GM21367 (cell line): ENCODE measurements at regions not wholly inside any gene's neighbourhood (a gene's known extent, or its start where the extent isn't known, plus 50 kb on each side); places are given as distances from the start of the nearest gene placed in this dataset.

Source experiments
- ATAC-seq: cut with Tn5 transposase; IDR thresholded peaks from one replicate; pipeline ENCODE4 v1.9.1; 2021; ENCODE audit not compliant: unreplicated experiment

DNA sequence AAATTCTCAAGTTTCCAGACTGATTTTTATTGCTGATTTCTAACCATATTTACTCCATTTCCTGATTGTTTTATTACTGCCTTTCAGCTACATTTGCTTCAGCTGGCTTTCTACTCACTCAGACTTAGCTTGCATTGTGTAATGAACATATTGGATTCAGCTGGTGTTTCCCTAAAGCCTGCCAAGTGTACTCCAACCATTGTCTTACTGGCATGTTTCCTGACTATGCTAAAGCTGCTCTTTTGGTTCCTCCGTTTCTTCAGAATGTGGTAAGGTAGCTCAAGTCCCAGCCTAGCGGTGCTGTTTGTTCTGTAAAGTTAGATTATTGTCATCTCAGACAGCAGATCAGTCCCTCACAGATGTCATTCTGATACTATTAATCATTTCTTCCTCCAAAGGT, 53.1 kb upstream of the GLRA2 start:
- no peak for ATAC-seq

- no peak for ATAC-seq
These were observed 79.6 kb upstream of the GLRA2 start for GRCh38 chrX:14449773-14450172.

GRCh38 chrX:14448406-14448805, 80.9 kb upstream of the GLRA2 start:
- no peak for ATAC-seq

DNA sequence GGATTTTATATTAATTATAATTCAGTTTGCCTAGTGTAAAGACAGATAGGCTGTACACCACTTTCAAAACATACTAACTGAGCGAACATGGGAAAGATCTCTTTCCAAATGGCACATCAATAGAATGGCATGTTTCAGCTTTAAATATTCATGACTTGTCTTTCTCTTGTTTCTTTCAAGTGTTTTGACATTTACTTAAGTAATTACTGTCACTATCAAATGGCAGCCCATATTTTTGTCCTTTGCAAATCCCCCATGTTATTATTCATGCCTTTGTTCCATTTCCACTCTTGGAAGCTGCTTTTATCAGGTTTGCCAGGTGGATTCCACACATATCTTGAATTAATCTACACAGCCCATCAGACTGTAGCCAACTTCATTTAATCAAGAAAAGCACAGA, 89.2 kb upstream of the GLRA2 start:
- ATAC-seq = no peak

- ATAC-seq = no peak
These were observed 101.7 kb upstream of the GLRA2 start for GRCh38 chrX:14427614-14428013.

DNA sequence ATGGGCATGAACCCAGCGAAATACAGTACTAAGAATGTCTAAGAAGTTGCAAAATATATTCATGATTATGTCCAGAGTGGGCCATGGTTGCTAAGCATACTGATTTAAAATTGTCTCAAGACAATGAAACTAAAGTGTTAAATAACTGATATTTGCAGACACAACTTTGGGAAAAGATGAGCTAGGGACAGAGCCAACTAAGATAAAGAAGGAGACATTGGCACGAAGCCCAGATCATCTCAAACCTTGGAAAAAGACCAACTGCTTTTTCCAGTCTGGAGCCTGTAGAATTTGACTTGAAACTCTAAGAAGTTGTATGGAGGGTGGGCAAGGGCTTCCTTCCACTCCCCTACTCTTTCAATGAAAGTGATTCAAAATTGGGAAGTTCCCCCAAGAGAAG, 108.5 kb upstream of the GLRA2 start:
- ATAC-seq = no peak

GRCh38 chrX:14412686-14413085, 116.7 kb upstream of the GLRA2 start:
- ATAC-seq = no peak

GRCh38 chrX:14411326-14411725, 118.0 kb upstream of the GLRA2 start:
- ATAC-seq = no peak

- ATAC-seq = no peak
These were observed 120.0 kb upstream of the GLRA2 start for GRCh38 chrX:14409341-14409740.

DNA sequence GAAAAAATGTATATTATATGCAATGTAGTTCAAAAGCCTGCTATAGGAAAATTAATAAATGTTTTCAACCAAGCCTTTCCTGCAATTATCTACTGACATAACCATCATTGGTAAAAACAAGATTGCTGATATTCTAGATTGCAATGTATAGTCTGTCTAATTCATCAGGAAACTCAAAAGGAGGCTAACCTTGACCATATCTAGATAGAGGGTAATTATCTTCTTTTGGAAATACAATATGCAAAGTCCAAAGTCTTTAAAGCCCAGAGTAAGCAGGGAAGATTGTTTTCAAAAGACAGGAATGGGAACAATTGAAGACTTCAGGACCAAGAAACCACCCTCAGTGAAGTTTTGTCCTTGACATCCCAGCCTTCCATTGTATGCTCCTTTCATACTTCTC, 123.1 kb upstream of the GLRA2 start:
- ATAC-seq = no peak

- ATAC-seq = no peak
These were observed 130.6 kb upstream of the GLRA2 start for GRCh38 chrX:14398725-14399124.

DNA sequence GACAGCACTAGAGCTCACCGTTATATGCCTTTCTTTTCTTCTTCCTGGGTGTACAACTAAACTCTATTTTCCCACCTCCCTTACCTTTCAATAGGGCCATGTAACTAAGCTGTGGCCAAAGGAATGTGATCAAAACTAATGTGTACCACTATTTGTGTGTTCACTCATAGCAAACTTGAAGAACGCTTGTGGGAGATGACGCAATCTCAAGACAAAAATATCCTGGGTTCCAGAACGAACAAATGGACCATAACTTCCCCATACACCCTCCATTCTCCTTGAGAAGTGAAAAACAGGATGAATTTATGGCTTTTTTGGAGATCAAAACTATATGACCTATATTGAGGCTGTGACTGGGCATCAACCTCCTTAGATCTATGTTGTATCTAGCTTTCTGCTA, 139.7 kb upstream of the GLRA2 start:
- no peak for ATAC-seq

GRCh38 chrX:14386981-14387380, 142.4 kb upstream of the GLRA2 start:
- no peak for ATAC-seq

DNA sequence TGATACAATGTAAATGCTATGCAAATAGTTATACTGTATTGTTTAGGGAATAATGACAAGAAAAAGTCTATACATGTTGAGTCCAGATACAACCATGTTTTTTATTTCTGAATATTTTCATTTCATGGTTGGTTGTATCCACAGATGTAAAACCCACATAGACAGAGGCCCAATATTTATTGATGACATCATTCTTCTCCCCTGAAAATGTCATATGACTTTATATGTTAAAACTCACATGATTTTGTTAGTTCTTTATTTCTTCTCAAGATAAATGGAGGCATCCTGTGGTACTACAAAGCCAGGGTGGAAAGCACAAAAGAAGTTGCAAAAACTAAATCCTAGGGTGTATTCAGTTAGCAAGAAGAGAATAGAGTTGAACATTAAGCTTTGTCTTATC, 149.3 kb upstream of the GLRA2 start:
- no peak for ATAC-seq

DNA sequence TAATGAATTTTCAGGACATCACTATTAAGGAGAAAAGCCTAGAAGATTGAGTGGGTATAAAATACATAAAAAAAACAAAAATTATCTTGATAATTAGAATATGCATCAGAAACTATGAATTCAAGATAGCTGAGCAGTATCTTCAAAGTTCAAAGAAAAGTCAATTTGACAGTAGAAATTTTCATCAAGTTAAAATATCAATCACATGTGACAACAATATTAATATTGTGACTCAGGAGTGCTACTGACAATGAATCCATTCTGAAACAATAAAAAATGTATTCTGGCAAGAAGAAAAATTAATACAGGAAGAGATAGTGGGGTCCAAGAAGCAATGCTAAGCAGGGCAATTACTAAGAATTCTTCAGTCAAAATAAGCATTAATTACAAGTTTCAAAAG, 151.9 kb upstream of the GLRA2 start:
- no peak for ATAC-seq

GRCh38 chrX:14363728-14364127, 165.6 kb upstream of the GLRA2 start:
- ATAC-seq = no peak

DNA sequence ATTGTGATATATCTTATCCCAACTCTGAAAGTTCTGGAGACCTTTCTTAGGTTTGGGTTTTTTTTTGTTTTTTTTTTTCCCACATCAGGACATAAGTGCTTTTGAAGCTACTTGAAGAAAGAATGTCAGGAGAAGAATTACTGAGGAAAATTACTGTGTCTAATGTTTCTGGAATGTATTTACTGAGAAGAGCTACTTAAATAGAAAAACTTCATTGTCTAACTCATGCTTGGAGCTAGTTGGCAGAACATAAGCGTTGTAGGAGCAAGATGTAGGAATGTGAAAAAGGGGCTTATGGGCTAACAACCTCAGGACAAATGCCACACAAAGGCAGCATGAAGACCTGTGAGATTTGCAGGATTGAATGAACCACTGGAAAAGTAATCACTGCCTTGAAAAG, 166.6 kb upstream of the GLRA2 start:
- ATAC-seq = no peak

DNA sequence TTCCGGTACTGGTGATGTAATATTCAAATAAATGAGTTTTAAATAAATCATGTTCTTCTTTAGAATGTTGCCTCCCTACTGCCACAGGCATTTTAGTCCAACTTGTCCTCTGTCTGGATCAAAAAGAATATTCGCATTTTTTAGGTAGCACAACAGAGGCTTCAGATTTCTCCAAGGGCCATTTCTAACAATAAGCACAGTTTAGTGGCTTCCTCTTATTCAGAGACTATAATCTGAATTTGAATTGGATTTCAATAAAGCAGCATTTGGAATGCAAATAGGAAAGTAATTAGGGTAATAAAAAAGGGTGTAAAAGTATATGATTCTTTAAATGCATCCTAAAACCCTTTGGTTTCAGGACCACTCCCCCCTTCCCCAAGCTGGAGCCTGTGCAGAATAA, 167.9 kb upstream of the GLRA2 start:
- no peak for ATAC-seq

DNA sequence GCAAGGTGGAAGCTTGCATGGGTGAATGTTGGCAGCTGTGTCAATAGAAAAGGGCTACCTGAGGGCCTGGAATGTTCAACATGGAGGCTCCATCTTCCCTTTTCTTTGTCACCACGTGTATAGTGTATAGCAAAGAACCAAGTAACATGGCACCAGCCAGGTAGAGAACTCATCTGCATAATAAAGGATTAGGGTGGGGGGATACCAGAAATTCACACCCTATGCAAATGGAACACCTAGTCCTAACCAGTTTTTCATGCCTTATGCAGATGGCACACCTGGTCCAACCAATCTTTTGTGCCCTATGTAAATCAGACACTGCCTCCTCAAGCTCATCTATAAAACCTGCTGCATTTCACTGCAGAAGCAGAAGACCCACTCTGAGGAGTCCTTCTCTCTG, 169.6 kb upstream of the GLRA2 start:
- ATAC-seq = no peak

DNA sequence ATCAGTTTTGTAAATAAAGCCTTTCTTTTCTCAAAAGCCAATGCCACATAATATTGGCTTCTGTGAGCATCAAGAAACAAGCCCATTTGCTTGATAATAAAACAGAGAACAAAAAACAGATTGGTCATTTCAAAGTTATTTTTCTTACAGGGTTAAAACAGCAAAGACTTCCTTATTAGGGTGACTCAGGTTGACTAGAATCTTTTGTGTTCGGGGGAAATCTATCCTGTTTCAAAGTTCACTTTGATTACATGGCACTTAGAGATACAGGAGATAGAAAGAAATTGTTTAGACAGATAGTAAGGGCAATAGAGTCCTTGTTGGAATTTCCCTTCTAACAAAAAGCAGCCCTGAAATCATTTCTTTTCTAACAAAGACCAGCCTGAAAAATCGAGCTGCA, 170.0 kb upstream of the GLRA2 start:
- no peak for ATAC-seq

GRCh38 chrX:14357314-14357713, 172.0 kb upstream of the GLRA2 start:
- no peak for ATAC-seq

DNA sequence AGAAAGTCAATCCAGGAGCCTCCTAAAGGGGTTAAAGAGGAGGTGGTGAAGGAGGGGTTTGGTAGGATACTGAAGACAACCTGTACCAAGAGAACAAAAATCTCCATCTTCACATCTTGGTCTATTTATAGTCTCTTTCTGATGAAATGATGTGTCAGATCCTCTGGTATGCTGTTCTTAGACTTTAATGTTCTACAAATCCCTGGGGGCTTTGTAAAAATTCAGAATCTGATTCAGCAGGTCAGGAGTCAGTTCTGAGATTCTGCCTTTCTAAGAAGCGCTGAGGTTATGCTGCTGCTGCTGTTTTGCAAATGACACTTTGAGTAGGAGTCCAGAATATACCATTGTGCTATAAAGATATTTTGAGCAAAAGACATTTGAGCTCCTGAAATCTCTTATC, 172.9 kb upstream of the GLRA2 start:
- ATAC-seq = no peak

- no peak for ATAC-seq
These were observed 173.8 kb upstream of the GLRA2 start for GRCh38 chrX:14355556-14355955.

DNA sequence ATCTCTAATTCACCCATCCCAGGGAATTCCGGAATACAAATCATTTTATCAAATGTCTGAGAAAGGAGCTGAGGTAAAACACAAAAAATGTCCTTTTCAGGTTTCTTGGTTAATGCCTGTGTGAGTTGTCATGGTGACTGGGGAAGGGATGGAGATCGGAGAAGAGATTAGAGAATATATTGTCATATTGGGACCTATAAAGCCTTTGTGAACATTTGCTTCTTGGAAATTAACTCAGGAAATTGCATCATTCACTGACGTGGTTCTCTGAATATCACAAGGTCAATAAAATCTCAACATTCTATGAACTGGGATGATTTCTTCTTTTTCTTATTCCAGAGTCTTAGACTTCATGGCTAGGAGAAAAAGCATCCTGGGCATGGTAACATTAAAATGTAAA, 174.8 kb upstream of the GLRA2 start:
- no peak for ATAC-seq
